NAMALWA (cell line): ENCODE measurements at regions not wholly inside any gene's neighbourhood (a gene's known extent, or its start where the extent isn't known, plus 50 kb on each side); places are given as distances from the start of the nearest gene placed in this dataset.
"Not testable (repeated sequence)": the region's sequence is repeated elsewhere in the genome, so short reads cannot be mapped to it uniquely, and the experiment has no call there.

Experiments used
- DNase-seq: peaks from one replicate; pipeline ENCODE4 v3.0.0-alpha.2; 2015; ENCODE audit warnings: low spot score

DNA sequence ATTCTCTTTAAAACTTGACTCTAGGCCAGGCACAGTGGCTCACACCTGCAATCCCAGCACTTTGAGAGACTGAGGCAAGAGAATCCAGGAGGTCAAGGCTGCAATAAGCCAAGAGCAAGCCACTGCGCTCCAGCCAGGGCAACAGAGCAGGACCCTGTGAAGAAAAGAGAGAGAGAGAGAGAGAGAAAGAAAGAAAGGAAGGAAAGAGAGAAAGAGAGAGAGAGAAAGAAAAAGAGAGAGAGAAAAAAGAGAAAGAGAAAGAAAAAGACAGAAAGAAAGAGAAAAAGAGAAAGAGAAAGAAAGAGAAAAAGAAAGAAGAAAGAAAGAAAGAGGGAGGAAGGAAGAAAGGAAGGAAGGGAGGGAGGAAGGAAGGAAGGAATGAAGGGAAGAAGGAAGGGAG lies 76.7 kb downstream of the RIN2 start:
- no peak for DNase-seq

DNA sequence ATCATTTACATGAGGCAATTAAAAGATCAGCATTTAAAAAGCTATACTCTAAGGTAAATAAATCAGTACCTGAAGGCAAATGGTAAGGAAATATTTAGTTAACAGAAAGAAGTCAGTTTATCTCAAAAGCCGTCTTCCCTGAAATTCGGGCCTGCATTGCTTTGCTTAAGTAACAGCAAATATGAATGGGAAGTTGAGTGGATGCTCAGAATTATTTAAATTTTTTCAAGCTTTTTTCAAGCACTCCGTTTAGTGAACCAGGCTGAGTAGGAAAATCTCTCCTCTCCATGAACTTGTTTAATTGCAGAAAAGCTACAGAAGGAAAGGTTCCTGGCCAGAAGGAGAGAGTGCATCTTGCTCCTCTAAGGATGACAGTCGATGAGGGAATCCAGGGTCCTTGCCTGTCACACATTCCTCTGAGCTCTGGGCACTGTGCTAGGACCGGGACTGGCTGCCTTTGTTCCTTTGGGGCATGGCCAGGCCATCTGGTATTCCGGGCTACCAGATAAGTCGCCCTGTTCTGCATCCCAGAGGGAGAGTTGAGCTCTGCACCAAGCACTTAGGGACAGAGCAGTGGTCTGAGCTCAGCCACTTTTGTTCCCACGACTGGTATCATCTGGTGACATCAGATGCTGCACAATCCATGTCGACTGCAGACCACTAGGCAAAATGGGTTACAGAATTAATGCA lies 77.6 kb downstream of the RIN2 start:
- DNase-seq: no peak

DNA sequence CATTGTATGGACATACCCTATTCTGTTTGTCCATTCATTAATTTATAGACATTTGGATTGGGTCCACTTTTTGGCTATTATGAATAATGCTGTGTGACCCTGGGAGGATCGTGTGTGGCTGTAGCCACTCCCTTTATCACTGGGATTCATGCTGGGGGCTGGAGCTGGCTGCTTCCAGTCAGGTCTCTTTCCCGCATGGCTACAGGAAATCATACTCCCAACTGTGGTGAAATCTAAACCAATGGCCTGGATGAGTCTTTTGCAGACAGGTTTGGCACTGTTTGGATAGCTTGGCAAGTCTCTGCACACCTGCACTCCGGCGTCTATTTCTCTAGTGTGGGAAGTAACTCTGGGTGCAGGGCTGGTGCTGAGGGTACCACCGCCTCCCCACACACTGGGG lies 80.4 kb downstream of the RIN2 start:
- no peak for DNase-seq

DNA sequence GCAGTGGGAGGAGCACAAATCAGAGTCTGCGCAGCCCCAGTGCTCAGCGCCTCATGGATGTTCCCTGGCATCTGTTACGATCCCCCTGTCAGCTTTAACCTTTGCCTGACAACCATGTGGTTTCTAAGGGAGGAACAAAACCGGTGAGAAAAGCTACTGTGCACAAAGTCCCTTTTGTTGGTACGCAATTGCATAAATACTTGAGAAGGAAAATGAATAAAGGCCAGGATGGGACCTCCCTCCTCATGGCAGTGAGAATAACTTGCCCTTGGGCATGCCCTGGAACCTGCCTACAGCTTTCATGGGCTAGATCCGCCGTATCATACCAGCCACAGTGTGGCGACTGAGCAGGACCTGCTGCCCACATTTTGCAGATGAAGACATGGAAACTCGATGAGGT lies 81.0 kb downstream of the RIN2 start:
- no peak for DNase-seq

DNA sequence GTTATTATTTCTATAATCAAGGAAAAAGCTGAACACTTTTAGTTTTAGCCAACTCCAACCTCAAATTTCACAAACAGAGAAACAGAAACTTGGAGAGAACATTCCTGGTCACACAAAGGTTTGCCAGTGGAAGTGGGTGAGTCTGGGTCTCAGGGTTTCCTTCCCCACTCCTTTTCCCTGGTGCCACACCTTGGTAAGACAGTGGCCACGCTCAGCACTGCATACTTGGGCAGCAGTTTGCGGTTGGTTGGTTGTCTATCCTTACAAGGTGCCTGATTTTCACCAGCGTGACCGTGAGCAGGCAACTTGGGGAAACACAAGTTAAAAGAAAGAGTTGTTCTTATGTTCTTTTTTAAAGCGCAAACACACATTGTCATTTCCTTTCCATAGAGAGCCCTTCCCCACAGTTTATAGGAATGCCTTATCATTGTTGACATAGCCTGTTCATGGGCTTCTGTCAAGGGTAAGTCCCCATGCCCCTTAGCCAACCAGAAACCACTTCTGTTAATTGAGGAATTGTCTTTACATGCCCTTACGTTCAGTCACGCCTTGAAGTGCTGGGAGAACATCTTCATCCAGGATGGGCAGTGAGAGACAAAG lies 82.2 kb downstream of the RIN2 start:
- no peak for DNase-seq

DNA sequence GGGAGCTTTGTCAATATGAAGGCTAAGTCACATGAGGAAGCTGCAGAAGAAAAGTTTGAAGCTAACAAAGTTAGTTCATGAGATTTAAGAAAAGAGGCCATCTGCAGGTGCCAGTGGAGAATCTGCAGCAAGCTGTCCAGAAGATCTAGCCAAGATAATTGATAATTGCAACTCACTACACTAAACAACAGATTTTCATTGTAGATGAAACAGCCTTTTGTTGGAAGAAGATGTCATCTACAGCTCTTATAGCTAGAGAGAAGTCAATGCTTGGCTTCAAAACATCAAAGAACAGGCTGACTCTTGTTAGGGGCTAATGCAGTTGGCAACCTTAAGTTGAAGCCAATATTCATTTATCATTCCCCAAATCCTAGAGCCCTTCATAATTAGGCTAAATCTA lies 83.7 kb downstream of the RIN2 start:
- no peak for DNase-seq

DNA sequence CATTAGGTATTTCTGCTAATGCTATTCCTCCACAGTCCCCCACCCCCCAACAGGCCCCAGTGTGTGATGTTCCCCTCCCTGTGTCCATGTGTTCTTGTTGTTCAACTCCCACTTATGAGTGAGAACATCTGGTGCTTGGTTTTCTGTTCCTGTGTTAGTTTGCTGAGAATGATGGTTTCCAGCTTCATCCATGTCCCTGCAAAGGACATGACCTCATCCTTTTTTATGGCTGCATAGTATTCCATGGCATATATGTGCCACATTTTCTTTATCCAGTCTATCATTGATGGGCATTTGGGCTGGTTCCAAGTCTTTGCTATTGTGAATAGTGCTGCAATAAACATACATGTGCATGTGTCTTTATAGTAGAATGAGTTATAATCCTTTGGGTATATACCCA lies 86.8 kb downstream of the RIN2 start:
- not testable (repeated sequence) for DNase-seq

DNA sequence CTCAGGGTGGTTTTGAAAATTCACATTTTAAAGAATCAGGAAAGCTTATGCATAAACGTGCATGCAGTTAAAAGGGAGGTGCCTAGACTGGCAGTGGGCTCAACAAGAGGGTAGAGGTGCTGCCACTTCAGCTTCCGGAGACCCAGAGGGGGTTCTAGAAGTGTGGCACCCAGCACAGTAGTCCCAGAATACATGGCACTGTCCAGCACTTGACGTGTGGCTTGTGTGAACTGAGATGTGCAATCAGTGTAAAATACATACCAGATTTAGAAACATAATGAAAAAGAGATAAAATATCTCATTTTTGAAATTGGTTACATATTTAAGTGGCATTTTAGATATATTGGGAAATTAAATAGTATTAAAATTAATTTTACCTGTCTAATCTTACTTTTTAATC lies 89.3 kb downstream of the RIN2 start:
- DNase-seq: no peak

DNA sequence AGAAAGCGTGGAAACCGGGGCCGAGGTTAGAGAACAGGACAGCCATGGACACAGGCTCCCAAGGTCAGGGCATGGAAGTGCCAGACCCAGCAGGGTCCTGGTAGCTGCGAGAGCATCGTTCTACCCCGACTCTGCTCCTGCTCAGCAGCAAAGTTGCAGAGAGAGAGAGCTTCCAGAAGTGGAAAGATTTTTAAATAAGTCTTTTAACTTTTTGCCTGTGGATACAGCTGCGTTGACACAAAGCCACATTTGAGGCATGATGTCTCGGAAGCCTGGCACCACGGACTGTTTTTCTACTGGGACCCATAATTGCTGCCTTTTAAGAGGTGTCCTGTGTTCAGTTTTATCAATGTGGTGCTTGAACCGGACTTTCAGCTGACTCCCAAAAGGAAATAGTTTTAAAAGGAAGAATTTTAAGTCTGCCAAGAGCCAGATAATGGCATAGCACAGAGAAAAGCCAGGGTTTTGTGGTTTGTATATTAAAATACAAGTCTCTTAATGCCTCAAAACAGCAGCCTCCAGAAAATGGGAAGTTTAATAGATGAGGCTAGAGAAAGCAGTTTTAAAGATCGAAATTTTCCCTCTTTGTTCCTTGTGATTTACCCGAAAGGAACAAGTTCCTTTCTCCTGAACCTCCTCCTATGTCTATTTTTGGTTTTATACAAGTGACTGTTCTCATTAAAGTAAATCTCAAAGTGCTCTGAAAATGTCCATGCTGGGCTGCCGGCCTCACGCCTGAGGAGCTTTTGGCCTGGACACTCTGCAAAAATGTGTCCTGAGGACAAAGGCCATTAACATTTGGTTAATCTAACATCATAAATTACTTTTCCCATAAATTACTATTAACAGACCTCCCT lies 91.5 kb downstream of the RIN2 start:
- no peak for DNase-seq

DNA sequence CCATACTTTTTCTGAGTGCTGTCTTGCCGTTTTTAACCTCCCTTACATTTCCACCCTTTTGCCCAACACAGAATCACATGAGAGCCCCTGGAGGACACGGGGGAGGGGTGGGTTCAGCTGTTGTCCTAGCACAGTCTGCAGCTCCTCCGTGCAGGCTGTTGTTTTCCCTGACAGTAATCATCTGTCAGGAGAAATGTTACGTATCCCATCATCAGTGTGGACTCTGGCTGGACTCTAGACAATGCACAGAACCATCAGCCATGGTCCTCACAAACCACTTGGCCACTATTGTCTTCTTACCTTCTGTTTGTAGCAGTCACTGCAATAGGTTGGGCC lies 92.1 kb downstream of the RIN2 start:
- DNase-seq: no peak

DNA sequence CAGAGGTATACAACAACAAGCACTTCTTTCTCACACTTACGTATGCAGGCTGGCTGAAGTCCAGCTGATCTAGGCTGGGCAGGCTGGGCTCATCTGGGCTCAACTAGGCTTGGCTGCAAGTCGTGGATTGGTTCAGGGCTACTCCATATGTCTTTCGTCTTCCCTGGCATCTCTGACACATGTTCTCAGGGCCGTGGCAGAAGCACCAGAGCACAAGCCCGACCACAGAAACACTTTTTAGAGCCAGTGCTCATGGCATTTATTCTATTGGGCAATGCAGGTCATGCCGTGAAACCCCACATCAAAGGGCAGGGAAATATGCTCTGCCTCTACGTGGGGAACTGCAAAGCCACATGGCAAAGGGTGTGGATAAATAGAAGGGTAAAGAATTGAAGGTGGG lies 93.8 kb downstream of the RIN2 start:
- DNase-seq: no peak

DNA sequence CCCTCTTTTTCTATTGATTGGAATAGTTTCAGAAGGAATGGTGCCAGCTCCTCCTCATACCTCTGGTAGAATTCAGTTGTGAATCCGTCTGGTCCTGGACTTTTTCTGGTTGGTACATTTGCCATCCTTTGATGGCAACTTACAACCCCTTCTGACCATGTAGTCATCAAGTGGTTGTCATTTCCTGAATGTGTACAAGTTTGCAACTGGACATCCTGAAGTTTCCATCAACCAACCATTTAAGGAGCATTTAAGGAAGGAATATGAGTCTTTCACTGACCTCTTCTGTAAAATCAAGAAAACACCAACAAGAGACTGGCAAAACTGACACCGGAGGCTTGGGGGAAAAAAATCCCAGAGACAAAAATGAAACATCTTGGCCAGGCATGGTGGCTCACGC lies 97.4 kb downstream of the RIN2 start:
- DNase-seq: no peak

DNA sequence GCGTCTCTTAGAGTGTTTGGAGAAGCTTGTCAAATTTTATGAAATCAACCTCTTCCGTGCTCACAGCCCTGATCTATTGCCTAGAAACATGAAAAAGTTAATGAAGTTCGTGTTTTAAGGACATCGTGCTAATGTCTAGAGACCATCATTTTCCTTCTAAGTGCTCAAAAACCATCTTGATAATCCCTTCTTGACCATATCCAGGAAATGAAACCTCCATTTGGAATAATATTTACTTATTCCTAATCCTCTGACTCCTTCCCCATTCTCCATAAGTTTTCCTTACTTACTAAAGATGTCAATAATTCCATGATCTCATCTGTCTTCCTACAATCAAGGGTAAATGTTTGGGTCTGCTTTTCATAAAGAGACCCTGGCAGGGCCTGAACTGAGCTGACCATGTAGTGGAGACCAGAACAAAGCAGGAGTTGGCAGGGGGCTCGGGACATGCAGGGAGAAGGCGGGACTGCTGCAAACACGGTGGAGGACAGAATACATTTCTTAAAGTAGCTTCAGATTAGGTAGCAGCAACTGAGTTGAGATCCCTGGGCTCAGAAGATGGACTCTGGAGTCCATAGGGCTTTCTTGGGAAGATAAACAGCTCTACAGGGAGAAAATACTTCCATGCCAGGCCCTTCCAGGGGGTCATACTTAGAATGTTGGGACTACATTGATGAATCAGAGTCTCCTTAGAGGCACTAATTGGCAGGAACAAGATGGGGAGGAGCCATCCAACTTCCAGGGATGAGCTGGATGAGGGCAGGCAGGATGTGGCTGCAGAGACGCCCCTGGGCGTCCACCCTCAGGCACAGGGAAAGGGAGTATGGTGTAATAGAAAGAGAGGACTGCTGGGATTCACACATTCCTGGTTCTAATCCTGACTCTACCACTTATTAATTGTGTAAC lies 100.7 kb downstream of the RIN2 start:
- no peak for DNase-seq

DNA sequence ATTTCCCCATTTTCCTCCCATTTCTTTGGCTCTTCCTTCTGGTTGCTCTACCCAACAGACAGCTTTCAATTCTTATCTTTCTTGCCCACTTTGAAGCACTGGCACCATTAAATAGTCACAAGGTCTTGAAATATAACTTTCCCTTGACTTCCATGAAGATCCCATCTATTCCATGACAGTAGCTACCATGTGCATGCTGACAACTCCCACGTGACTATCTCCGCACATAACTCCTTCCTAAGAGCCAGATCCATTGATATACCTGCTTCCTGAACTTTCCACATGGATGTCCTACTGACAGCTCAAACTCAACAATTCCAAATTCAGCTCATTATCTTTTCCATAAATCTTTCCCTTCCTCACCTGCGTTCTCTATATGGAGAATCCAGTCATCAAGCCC lies 101.4 kb downstream of the RIN2 start:
- DNase-seq: no peak

DNA sequence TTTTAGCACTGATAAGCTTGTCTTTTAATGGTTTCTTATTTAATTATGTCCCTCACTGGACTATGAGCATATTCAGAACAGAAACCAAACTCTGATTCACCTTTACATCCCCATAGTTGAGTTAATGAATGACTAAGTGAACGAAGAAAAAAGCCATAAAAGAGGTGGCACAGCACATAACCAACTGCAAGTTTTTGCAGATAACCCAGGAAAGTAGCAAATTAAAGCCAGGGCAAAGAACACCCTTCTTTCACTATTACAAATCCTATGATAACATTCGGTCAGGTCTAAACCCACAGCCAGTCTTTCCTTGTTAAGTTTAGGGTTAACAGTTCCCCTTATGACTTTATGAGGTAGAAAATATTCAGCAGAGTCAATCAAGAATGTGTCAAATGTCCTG lies 102.7 kb downstream of the RIN2 start:
- DNase-seq: no peak

DNA sequence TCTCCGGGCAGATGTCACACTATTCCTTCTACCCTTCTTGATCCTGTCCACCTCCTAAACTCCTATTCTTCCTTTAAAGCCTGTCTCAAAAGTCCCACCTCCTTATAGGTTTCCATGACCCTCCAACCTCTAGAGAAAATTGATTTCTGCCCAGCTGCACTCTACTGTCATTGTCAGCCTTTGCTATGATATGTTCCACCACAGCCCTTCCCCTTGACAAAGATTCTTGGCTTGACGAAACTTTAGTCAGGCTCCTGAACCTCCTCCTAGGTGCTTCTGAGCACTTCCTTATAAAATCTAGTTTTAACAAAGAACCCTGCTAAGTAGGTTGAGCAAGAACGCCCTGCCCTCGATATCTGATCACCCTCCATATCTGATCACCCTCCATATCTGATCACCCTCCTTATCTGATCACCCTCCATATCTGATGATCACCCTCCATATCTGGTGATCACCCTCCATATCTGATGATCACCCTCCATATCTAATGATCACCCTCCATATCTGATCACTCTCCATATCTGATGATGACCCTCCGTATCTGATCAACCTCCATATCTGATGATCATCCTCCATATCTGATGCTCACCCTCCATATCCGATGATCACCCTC lies 103.2 kb downstream of the RIN2 start:
- no peak for DNase-seq

DNA sequence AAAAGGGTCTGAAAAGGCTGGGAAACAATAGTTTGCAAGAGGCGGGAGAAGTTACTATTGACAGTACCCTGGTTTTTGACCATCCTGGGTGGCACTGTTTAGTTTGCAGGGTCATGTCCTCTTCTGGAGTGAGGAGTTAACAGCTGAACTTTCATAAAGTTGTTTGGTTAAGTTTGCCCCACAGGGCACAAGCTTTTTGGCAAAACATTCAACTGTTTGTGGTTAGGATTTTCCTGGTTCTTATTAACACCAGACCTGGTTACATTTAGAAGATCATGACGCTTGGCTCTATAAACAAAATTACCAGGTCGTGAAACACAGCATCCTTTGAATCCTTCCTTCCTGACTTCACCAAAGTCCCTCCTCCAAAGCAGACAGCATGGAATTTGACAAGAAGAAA lies 106.1 kb downstream of the RIN2 start:
- DNase-seq: no peak

DNA sequence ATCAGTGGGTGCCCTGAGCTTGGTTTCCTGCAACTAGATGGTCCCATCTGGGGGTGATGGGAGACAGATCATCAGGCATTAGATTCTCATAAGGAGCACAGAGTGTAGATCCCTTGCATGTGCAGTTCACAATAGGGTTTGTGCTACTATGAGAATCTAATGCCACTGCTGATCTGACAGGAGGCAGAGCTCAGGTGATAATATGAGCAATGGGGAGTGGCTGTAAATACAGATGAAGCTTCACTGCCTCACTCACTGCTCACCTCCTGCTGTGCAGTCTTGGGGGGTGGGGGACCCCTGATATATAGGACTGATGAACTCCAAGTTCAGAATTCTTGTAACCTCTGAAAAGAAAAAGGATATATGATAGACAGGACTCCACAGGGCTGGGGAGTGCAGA lies 108.0 kb downstream of the RIN2 start:
- no peak for DNase-seq

DNA sequence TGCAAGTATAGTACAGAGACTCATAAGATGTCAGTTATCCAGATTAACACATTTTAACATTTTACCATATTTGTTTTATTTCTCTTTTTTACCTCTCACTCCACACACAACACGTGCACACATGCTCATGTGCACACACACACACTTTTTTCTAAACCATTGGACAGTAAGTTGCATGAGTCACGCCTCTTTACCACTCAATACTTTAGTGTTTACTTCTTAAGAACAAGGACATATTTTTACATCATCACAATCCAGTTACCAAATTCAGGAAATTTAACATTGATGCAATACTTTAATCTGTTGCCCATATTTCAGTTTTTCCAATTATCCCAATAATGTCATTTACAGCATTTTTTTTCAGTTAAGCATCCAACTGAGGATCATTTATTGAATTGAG lies 109.0 kb downstream of the RIN2 start:
- DNase-seq: no peak

DNA sequence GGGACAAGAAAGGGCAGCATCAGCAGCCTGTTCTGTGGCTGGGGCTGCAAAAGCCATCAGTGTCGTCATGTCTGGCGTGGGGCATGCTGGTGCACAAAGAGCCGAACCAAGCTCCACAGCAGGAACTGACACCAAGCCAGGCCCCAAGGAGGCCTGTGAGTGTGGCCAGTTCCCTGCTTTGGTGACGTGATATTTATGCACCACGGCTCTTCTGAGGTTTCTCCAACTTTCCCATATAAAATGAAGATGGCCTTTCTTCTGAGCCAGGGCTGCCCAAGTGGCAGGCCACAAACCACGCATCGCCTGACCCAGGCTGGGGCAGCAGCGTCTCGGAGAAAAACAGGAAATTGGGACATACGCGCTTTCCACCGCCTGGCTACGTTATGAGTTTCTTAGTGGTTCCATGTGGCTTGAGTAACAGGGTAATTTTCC lies 109.9 kb downstream of the RIN2 start:
- DNase-seq: no peak

DNA sequence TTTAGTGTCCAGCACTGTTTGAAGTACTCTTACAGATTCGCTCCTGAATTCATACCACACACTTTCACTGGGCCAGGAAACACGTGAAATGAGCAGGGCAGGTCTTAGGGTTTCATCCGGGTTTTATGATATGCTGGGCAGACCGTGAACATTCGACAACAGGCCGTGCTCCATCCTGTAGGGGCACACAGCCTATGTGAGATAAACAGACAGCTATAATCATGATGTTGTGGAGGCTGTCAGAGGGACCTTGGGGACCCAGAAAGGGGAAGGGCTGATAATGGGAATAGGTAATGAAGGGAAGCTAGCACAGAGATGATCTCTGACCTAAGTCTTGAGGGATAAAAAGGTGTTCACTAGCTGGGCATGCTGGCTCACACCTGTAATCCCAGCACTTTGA lies 110.4 kb downstream of the RIN2 start:
- no peak for DNase-seq

DNA sequence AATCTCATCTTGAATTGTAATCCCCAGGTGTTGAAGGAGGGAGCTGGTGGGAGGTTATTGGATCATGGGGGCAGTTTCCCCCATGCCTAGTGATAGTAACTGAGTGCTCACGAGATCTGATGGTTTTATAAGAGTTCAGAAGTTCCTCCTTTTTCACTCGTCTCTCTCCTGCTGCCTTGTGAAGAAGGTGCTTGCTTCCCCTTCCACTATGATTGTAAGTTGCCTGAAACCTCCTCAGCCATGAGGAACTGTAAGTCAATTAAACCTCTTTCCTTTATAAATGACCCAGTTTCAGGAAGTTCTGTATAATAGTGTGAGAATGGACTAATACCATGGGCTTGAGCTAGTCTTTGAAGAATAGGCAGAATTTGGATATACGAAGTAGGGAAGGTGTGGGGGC lies 113.9 kb downstream of the RIN2 start:
- no peak for DNase-seq
